ENCODE measurements at regions not wholly inside any gene's neighbourhood (a gene's known extent, or its start where the extent isn't known, plus 50 kb on each side); places are given as distances from the start of the nearest gene placed in this dataset.
"Not testable (repeated sequence)": the region's sequence is repeated elsewhere in the genome, so short reads cannot be mapped to it uniquely, and the experiment has no call there.

DNA sequence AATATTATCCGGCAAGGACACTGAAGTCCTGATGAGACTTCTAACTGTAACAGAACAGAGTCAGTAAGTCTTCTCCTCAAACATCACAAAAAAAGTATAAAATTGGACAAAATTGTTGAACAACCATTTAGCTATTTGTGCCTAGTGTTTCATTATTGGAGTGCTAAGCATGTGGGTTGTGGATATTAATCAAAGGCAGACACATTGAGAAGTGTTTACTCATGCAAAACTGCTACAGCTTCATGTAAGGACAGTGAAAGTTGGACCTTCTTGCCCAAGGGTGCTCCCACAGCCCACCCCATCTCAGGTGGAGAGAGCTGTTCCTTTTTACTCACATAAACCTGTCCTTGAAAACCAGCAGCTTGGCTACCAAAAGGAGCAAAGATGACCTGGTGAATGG lies 355.1 kb upstream of the DAB2 start:
- no peak for DNase-seq

DNA sequence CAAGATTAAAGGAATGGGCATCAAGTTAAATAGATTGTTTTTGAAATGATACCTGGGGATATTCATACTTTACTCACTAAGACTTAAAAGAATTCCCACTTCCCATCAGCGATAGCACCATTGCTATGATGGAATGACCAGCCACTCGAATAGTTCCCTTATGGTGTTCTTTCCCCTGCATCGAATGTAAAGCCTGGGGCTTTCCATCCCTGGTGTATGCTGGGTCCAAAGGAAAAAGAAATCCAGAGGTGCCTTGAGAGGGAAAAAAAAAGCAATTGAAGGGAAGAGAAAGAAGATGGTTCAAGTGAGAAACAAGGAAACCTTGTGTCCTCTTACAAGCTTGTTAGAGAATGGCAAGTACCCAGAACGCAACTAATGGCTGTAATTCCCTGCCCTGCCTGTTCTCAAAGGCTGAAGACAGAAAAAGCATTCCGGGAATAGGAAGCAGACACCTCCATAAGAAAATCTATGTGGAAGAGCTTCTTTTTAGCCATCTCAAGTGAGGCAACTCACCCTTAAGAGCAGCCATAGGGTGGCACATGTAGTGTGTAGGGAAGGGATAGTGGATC lies 351.1 kb upstream of the DAB2 start:
- DNase-seq = no peak

DNA sequence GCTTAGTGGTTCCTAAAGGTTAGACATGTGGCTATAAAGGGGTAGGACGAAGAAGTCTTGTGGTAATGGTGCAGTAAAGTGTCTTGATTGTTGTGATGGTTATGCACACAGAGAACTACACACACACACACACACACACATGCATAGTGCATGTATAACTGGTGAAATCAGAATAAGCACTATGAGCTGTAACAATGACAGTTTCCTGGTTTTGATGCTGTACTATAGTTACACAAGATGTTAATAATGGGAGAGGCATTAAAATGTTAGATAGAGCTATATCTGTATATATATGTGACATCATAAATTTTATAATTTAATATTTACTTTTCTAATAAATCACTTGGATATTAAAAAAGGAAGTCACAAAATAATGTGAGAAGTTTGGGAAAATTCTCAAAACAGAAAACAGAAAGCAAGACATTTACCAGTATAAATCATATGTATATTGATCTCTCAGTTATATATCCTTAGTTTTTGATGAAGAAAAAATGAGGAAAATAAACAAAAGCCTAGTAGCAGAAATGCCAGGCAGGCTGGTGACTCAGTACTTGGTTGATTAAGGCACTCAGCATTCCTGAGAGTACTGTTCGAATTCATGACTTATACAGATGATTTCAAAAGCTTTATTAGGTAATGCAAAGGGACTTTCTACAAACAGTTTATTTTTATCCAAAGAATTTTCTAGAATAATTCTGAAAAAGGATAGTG lies 350.5 kb upstream of the DAB2 start:
- DNase-seq = no peak

DNA sequence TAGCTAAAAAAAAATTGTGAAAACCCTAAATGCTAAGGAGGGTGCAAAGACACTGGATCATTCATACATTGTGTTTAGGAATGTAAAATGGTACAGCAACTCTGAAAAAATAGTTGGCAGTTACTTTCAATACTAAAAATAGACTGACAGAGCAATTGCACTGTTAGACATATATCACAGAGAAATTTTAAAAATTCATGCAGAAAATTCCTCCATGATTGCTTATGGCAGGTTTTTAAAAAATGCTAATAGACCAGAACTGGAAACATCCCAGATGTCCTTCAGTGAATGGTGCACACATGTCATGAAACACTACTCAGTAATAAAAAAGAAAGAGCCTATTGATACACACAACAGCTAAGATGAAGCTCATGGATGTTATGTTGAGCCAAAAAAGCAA lies 349.8 kb upstream of the DAB2 start:
- no peak for DNase-seq

DNA sequence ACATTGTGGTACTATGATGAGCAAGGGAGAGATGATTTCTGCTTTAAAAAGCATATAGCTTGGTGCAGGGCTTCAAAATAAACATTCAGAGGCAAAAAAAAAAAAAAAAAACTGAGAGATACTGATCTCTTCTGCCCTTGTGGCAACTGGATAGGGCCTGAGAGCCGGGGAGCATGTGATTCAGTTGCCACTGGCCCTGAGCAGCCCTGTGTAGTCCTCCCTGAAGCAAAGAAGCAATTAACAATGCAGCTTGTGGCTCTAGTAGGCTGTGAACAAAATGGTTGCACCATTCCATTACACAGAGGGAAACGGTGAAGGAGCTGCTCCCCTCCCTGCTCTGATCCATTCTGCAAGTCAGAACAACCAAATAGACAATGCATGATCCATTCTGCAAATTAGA lies 347.5 kb upstream of the DAB2 start:
- DNase-seq = no peak

DNA sequence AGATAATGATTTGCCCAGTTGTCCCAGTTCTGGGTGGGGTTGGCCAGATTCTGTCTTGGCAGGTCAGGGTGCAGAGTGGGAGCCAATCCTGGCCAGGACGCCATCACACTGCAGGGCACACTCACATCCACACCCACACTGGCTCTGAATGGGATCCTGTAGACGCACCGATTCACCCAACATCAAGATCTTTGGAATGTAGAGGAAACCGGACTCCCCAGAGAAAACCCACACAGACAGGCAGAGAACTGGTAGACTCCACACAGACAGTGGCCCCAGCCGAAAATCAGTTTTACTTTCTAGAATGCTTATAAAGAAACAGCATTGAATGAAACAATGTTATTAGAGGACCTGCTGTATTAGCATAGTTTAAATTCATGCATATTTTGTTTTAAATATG lies 343.1 kb upstream of the DAB2 start:
- DNase-seq = no peak

DNA sequence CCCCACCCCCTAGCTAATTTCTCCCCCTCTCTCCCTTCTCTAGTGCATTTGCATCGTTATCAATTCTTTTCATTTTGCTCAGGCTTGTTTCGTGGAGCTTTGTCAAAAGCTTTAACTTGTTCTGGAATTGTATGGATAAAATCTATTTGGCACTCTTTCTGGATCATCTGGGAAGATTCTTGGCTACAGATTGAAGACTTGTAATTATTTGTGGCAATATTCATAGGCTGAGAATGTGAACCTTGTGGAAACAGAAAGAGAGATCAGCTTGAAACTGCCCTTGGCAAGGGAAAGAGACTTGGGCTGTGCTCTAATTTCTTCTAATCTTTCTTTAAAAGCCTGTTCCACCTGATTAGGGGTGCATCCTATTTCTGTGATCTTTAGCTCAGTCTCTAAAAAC lies 340.6 kb upstream of the DAB2 start:
- no peak for DNase-seq

DNA sequence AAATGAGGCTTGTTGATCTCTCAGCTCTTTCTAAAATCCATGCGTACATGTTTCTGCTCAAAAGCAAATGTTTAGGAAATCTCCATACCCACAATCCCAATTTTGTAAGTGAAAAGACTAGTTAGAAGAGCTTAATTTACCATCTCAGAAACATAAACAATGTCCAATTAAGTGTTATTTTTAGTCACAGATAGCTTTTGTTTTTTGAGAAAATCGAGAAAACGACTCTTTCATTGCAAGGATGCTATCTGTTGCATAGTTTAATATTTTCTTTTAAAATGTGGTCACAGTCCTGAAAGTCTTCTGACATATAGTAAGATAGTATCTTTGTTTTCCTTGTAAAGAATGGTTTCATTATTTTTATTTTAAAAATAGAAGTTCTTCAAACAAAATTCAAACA lies 338.0 kb upstream of the DAB2 start:
- DNase-seq = no peak

DNA sequence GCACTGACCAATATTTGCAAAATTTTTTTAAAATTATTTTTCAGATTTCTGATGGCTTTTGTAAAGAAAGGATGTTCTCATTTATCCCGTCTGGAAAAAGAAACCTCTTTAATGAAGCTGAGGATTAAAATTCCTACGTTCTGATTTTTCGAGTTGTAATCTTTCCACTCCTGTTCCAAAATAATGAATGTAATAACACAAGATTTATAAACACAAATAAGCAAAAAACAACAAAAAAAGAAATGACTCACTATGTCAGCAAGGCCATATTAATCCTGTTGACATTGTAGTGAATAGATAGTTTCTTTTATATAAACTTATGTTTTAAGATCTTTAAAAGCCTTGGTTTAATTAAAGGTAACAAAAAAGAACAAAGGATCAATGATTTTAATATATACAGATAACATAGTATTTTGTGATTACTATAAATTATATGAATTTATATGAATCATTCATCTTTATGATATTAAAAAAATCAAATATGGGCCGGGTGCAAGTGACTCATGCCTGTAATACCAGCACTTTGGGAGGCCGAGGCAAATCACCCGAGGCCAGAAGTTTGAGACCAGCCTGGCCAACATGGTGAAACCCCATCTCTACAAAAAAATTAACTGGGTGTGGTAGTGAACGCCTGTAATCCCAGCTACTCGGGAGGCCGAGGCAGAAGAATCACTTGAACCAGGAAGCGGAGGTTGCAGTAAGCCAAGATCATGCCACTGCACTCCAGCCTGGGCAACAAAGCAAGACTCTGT lies 336.6 kb upstream of the DAB2 start:
- DNase-seq = no peak

DNA sequence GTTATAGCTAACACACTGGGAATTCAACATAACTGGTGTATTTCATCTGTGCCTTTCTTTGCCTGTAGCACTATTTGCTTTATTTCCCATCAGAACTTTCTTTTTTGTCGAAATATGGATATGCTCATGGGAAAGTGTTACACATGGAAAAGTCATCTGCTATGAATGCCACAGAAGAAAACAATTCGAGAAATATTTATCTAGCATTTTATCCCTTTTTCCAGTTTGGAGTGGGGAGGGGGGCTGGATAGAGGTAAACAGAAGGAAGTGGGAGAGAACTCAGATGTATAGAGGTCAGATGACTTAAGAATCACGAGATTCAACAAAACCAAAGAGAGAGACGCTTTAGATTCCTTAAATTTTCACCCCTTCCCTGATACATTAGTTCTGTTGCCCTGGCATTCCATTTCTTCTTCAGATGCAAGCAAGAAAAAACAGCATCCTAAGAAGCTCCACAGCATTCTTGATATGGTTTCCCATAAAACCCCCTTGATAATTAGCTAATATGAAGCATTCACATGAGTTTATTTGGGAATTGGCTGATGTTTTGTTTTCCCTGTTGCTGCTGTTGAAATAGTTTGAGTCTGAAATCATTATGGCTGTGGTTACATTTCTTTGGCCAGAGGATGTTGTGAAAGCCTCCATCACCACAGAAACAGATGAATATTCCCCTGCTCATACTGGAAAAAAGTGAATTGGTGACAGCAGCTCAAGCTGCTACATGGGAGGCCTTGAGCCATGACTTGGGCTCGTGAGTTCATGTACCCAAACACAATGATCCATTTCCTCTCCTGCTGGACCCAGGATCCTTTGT lies 335.8 kb upstream of the DAB2 start:
- no peak for DNase-seq

DNA sequence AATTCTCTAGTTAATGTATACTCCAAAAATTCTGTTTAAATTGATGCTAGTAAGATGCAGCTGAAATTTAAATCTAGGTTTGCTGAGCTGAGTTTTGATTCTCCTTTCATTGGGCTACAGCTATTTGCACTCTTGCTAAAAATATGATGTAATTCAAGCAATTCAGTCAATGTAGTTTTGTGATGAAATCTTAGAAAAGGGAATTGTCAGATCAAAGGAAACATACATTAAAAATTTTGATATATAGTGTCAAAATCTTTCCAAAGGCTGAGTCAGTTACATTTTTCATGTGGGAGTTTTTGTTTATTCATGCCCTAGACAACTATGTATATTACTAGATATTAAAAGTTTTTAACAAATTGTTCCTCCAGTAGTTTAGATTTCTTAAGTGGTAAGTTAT lies 334.9 kb upstream of the DAB2 start:
- no peak for DNase-seq

DNA sequence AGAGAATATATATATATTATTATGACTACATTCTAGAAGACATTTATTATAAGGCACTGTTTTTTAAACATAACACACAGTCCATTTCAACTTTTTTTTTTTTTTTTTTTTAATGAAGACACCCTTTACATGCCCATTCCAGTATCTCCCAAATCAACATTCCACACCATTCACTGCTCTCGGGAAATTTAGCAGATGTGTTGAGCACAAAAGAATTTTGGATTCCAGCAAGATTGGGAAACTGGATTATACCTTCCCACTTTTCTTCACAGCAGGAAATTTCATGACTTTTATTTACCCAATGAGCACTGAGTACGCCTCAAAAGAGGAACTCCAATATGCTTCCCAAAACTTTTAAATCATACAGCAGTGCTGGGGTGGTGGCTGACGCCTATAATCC lies 333.6 kb upstream of the DAB2 start:
- DNase-seq = no peak

DNA sequence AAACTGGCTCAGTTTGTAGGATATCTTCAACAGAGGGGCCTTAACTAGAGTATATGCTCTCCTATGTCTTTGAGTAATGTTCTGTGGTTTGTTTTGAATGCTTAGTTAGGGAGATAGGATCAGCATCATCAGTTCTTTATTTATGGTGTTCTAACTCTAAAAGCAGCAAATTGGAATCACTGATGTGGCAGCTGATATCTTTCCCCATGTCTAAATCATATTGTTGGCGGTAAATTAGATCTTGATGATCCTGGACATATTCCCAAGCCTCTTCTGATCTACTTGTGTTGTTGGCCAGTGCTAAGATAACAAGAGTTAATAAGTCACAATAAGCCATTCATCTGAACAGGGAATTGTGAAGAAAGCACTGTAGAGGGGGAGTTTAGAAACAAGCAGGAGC lies 332.4 kb upstream of the DAB2 start:
- DNase-seq = no peak

DNA sequence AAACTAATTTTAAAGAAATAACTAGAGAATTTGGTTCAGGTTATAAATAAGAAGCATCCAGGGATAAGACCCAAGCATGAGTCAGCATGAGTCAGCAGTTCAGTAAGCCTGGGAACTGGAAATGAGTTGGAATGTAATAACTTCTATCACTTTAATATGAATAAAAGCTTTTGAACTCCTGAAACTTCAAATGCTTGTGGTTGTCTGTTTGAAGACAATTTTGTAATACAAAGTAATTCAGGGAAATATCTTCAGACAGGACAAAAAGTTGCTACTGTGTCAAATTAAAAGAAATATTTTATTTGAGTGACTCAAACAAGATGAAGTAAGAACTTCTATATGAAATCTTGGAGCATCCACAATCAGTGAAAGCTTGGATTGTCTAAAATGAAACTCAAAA lies 331.2 kb upstream of the DAB2 start:
- no peak for DNase-seq

DNA sequence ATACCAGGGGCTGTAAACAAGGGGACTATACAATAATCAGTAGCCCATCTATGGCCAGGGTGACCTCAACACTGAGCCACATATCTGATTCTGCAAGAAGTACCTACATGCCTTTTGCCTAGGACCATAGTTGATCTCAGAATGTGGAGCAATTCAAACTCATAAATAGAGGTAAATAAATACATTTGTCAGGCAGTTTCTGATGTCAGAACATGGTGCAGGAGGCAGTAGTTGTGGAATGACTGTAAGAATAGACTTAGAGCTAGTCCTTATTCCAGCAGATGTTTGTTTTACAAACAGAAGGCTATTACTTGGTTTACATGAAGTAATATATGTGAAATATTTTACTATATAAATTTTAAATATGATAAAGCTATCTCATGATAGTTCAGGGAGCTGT lies 330.7 kb upstream of the DAB2 start:
- DNase-seq = no peak

DNA sequence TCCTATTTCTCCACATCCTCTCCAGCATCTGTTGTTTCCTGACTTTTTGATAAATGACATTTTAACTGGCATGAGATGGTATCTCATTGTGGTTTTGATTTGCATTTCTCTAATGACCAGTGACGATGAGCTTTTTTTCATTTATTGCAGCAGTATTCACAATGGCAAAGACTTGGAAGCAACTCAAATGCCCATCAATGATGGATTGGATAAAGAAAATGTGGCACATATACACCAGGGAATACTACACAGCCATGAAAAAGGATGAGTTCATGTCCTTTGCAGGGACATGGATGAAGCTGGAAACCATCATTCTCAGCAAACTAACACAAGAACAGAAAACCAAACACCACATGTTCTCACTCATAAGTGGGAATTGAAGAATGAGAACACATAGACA lies 329.0 kb upstream of the DAB2 start:
- DNase-seq = not testable (repeated sequence)

DNA sequence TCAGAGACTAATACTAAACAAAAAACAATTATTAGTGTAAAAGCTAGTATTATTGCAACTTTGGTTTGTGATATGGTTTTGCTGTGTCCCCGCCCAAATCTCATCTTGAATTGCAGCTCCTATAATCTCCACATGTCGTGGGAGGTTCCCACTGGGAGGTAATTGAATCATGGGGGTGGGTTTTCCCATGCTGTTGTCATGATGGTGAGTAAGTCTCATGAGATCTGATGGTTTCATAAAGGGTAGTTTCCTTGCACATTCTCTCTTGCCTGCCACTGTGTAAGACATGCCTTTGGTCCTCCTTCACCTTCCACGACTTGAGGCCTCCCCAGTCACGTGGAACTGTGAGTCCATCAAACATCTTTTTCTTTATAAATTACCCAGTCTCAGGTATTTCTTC lies 325.9 kb upstream of the DAB2 start:
- DNase-seq = no peak

DNA sequence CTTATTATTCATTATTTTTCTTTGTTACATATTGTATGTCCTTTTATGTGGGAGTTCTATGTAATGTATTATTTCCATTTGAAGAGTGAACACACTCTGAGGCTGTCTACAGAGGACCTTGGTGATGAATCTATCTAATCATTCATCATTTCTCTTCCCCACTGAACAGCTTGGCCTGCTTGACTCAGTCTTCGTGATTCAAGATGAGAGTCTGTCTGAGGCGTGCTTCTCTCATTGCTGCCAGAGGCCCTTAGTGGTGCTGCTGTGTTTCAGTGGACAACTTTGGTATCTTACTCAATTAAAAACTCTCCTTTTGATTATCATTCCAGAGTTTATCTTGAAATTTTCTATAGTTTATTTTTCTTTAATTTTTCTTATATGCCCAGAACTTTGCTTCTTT lies 318.1 kb upstream of the DAB2 start:
- DNase-seq = no peak

DNA sequence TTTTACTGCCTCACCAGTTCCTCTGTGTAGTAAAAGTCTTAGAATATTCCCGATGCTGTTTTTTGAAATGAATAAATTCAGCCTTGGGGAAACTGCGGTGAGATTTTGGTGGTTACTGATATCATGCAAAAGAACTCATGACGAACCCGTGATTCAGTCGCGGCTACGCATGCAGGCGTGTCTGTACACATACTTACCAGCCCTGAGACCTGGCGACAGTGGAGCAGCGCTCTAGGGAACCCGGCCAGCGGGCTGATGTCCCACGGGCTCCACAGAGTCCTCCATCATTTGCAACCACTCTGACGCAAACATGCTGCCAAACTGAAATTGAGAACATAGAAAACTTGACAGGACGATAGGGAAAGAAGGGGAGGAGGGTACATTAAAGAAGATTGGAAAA lies 315.6 kb upstream of the DAB2 start:
- no peak for DNase-seq

DNA sequence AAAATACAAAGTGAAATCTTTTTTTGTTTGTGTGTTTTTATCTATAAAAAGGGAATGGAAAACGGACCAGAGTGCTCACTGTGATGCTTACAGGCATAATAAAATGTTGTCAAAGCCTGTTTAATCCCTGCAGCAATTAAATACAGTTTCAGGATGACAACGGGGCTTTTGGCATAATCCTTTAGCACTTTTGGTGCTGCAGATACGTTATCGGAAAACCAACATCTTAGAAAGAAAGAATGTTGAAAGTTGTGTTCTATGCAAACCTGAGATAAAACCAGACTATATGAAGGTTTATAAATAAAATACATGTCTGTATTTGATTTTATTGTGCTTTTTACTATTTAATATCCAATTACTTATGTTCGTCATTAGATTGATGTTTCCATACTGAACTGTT lies 307.4 kb upstream of the DAB2 start:
- no peak for DNase-seq

DNA sequence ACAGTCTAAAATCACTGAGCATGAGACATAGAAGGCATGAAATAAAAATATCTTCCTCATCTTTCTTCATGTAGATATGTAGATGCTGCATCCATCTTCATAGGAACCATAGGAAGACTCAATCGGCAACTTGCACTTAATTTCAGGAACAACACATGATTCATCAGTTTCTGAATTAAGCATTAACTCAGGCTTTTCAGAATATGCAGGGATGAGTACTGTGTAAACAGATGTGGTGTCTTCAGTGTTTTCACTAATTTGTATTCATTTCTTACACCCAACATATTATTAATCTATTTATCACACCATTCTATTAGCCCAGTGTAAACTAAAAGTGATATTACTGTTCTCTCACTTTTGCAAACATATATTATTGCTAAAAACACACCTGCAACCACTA lies 305.9 kb upstream of the DAB2 start:
- no peak for DNase-seq

DNA sequence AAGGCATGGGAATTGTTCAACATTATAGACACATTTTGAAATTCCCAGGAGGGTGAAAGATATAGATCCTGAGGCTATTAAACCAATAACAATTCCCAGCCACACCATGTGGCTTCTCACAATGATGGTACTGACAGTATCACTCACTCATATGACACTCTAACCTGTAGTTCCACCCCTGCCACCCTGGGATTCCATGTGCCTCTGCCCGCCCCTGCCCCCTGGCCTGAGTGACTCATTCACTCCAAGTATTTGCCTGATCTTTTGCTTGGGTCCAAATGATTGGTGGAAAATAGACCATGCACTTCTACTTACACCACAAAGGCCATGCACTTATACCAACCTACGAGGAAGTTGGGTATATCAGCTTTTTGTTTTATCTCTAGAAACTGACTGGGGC lies 305.2 kb upstream of the DAB2 start:
- DNase-seq = no peak

DNA sequence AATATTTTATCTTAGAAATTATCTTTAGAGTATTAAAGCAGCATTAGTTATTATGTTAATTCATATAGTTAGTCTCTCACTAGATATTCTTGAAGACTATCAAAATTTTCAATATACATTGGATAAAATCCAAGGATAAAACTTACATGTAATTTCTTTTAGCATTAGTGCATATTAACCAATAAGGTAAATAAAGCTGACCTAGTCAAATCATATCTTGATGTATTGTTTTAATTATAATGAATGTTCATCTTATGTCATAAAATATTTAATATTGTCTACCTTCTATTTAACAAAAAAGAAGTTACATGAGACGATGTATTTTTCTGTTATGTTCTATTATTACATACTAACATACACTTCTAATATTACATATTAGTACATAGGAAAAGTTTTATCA lies 301.7 kb upstream of the DAB2 start:
- no peak for DNase-seq

DNA sequence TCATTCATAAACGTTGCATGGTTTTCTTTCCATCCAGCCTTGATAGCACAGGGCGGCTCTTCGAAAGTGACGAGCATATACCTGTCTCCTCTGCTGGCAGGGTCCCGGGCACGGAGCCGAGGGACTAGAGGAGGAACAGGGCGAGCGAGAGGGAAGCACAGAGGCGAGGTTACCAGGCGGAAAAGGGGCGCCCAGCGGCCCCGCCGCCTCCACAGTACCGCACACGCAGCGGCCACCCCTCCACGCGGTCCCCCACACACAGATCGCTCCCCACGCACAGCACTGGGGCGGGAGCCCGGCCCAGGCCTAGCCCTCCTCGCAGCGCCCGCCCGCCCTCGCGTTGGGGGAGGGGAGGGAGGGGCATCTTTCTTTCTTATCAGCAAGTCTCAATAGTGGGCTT lies 296.6 kb upstream of the DAB2 start:
- no peak for DNase-seq

All from NCI-H1092 treated with DMSO at 0.1 percent for 48 hours (cell line).